ENCODE measurements at regions not wholly inside any gene's neighbourhood (a gene's known extent, or its start where the extent isn't known, plus 50 kb on each side); places are given as distances from the start of the nearest gene placed in this dataset.

GRCh38 chr3:117079997-117080396 lies 370.4 kb downstream of the TUSC7 start:
- no peak for TF ChIP-seq CTCF (IDR thresholded peaks at IDR 0.05; ENCODE audit: insufficient read depth, low read depth, low read length)
- TF ChIP-seq EZH2 (IDR thresholded peaks at IDR 0.05; ENCODE audit: insufficient read depth, low read length), result no peak

Data from astrocyte (in vitro differentiated cells and primary cell).